ENCODE measurements at regions not wholly inside any gene's neighbourhood (a gene's known extent, or its start where the extent isn't known, plus 50 kb on each side); places are given as distances from the start of the nearest gene placed in this dataset.
A peak's percentile ranks its signal among the peaks of the same experiment; 100 is the strongest.
"Not testable (repeated sequence)": the region's sequence is repeated elsewhere in the genome, so short reads cannot be mapped to it uniquely, and the experiment has no call there.

DNA sequence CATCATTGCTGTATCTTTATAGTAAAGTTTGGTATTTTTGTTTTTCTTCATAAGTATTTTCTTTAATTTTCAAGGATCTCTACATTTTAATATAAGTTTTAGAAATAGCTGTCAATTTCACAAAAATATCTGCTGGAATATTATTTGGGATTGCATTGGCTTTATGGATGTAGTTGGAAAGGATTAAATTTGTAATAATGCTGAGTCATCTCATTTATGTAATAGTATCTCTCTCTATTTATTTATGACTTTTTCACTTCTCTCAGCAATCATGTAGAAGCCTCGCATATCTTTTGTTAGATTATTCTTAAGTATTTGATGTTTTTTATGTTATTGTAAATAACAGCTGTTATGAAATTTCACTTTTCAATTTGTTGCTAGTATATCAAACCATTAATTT, 223.1 kb upstream of the POGK start:
- DNase-seq (ENCODE audit: low read depth) = no peak

DNA sequence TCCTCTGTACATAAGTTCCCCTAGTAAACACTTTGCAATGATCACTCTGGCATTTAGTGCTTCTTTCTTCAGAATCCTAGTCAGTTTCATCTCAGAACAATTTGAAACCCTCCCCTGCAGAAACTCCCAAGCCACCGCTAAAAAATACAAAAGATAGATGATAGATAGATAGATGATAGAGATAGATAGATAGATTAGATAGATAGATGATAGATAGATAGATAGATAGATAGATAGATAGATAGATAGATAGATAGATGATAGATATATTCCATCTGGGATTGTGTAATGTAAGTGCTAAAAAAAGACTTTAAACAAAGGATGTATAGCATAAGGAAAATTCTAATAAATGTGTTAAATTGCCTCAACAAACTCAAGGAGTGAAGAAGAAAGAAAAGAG, 212.6 kb upstream of the POGK start:
- no peak for DNase-seq (ENCODE audit: low read depth)

DNA sequence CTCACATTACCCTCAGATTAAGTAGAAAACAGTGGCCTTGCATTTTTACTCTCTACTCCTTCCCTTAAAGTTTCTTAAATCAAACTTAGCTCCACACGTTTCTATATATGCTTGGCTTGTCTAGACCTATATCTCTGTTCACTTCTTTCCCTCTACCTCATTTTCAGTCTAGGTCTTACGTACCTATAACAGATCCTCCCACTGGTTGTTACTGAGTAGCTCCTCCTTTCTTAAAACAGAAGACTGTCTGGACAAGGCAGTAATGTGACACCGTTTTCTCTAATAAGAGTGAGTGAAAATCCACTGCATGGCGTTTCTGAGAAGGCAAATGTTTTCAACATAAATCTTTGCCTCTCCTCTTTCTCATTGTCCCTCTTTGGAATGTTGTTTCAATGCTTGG, 211.7 kb upstream of the POGK start:
- no peak for DNase-seq (ENCODE audit: low read depth)

DNA sequence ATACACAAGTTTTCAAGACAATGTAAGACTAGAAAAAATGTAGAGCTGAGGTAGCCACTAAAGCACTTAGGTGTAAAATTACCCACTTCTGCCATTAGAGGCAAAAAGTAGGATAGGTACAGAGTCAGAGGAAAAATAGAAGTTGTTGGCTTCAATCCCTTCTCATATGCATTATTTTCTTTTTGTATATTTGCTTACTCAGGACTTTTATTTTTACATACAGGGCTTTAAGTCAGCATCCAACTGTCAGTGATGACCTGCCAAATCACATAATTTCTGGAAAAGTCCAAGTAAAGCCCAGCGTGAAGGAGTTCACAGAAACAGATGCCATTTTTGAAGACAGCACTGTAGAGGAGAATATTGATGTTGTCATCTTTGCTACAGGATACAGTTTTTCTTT, 211.0 kb upstream of the POGK start:
- DNase-seq (ENCODE audit: low read depth) = no peak

DNA sequence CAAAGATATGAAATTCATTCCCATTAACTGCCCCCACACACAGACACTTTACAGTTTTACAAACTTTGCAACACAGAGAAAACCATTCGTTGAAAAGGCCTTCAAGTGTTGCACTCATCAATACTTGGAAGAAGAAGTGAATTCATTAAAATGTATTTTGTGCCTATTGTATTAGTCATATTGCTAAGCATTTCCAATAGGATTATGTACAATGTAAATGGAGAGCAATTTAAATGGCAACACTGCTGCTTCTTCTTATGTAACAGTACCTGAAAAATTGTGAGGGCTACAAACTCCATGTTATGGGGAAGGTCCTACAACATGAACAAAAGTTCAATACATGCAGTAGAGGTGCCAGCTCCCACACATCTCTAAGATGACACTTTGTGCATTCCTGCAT, 209.3 kb upstream of the POGK start:
- no peak for DNase-seq (ENCODE audit: low read depth)

DNA sequence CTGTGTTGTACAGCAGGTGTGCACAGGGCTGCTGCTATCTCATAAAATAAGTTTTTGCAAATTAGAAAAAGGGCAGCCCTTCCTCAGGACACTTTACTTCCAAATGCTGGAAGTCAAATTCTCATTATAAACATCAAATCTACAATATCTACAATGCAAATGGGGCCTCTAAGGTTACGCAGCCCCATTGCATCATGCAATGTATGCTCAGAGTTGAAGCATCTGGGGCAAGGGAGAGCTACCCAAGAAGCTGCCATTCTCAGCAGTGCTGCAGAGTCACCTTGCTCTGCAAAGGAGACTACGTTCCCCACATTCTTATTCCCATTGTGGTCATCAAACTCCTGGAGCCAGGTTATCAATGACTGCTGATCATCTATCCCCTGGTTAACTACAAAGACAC, 208.9 kb upstream of the POGK start:
- no peak for DNase-seq (ENCODE audit: low read depth)

DNA sequence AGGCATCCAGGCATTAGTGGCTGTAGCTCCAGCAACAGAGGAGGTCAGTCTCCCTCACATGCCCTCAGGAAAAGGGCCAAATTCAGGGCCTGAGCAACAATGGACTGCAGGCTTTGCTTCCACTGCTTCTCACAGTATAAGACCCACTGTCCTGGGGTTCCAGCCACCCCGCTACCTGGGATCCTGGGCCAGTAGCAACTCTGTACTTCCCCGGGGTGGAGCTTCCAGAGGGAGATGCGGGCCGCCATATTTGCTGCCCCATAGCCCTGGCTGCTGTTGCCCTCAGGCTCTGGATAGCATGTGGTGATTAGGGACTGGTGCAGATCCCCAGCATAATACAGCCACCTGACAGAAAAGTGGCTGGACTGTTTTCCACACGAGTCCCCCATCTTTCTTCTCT, 201.1 kb upstream of the POGK start:
- DNase-seq (ENCODE audit: low read depth) = no peak

DNA sequence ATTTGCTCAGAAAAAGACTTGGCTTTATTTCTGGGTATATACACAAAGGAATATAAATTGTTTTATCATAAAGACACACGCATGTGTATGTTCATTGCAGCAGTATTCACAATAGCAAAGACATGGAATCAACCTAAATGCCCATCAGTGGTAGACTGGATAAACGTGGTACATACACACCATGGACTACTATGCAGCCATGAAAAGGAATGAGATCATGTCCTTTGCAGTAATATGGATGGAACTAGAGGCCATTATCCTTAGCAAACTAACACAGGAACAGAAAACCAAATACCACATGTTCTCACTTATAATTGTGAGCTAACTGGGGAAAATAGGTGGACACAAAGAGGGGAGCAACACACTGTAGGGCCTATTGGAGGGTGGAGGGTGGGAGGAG, 182.0 kb upstream of the POGK start:
- DNase-seq (ENCODE audit: low read depth) = not testable (repeated sequence)

DNA sequence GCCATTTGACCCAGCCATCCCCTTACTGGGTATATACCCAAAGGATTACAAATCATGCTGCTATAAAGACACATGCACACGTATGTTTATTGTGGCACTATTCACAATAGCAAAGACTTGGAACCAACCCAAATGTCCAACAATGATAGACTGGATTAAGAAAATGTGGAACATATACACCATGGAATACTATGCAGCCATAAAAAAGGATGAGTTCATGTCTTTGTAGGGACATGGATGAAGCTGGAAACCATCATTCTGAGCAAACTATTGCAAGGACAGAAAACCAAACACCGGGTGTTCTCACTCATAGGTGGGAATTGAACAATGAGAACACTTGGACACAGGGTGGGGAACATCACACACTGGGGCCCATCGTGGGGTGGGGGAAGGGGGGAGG, 172.5 kb upstream of the POGK start:
- not testable (repeated sequence) for DNase-seq (ENCODE audit: low read depth)

DNA sequence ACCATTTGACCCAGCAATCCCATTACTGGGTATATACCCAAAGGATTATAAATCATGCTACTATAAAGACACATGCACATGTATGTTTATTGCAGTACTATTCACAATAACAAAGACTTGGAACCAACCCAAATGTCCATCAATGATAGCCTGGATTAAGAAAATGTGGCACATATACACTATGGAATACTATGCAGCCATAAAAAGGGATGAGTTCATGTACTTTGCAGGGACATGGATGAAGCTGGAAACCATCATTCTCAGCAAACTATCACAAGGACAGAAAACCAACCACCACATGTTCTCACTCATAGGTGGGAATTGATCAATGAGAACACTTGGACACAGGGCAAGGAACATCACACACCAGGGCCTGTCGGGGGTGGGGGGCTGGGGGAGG, 171.7 kb upstream of the POGK start:
- DNase-seq (ENCODE audit: low read depth) = not testable (repeated sequence)

DNA sequence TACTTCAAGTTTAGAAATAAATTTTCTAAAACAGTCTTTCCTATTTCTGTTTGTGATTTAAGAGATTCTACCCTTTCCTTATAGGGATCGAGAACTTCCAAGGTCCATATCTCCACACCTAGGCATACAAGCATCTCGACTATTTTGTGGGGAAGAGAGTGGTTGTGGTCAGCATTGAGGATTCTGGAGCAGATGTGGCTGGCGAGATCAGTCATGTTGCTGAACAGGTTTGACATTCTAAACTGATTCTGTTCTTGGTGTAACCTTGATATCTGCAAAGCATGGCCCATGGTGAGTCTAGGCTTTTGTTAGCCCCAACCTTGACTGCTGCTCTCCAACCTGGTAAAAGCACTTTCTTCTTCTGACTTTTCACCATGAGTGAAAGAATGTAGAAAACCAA, 167.6 kb upstream of the POGK start:
- DNase-seq (ENCODE audit: low read depth) = no peak

DNA sequence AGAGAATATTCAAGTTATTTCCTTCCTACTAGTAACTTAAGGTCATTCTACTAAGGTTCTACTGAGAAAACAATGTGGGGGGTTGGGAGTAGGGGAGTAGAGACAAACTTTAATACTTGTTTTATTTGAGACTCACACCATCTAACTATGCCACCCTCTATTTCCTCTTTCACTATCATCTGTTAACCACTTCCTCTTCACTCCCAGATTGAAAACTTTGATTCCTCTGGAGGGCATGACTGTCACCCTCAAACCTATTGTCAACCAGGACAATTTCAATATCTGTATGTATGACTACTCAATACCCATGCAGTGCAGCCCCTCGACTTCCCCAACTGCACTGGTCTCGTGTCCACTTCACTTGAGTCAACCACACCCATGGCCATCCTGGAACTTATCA, 165.6 kb upstream of the POGK start:
- DNase-seq (ENCODE audit: low read depth) = no peak

DNA sequence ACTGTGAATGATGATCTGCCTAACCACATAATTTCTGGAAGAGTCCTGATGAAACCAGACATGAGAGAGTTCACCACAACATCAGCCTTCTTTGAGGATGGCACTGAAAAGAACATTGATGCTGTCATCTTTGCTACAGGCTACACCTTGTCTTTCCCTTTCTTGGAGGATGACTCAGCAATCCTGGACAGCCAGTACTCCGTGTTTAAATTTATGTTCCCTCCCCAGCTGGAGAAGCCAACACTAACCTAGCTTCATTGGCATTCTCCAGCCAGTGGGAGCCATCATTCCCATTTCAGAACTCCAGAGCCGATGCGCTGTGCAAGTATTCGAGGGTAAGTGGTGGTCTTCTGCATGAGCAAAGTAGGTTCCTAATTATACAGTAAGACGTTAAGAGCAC, 164.1 kb upstream of the POGK start:
- DNase-seq (ENCODE audit: low read depth) = no peak

DNA sequence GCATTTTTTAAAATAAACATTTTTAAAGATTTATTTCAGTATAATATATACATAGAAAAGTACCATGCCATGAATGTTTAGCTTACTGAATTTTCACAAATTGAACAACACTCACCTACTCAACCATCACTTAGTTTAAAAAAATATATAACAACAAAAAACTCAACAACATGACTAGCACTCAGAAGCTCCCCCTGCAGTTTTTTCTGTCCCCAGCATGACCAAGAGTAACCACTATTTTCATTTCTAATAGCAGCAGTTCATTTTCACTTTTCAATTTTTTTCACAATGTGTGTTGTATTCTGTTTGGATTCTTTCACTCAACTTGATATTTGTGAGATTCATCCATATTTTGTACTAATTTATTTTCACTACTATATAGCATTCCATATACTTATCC, 162.3 kb upstream of the POGK start:
- DNase-seq (ENCODE audit: low read depth) = no peak

DNA sequence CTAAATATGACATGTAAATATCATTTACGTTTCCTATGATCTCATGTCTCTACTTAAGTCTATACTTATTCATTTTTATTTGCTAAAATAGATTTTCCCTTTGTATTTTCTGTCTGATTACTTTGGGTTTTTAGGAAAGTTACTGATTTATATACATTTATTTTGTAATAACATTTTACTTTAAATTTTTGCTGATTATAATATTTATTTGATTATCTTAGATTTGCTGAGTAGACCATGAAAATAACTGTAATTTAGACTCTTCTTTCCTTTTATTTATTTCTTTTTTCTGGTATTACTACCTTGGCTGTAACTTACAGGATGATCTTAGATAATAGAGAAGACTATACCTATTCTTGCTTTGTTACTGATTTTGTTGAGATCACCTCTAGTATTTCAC, 159.9 kb upstream of the POGK start:
- no peak for DNase-seq (ENCODE audit: low read depth)

DNA sequence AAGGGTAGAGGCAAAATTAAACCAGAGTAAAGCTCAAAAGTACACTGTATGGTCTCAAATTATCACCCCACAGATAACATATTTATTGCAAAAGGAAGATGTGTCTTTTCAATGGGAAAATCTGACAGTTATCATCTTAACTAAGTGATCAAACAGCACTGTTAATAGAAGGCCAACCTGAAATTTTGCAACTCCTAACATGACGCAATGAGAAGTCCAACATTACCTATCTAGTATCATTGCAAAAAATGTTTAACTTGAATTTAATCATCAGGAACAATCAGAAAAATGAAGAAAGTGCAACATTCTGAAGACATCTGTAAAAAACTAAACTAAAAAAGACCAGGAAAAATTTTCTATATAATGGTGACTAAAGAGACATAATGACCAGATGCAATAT, 156.7 kb upstream of the POGK start:
- no peak for DNase-seq (ENCODE audit: low read depth)

DNA sequence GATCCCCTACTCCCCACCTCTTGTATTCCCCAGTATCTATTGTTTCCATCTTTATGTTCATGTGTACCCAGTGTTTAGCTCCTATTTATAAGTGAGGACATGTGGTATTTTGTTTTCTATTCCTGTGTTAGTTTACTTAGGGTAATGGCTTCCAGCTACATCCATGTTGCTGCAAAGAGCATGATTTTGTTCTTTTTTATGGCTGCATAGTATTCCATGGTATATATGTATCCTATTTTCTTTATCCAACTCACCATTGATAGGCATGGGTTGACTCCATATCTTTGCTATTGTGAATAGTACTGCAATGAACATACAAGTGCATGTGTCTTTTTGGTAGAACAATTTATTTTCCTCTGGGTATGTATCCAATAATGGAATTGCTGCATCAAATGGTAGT, 154.6 kb upstream of the POGK start:
- not testable (repeated sequence) for DNase-seq (ENCODE audit: low read depth)

DNA sequence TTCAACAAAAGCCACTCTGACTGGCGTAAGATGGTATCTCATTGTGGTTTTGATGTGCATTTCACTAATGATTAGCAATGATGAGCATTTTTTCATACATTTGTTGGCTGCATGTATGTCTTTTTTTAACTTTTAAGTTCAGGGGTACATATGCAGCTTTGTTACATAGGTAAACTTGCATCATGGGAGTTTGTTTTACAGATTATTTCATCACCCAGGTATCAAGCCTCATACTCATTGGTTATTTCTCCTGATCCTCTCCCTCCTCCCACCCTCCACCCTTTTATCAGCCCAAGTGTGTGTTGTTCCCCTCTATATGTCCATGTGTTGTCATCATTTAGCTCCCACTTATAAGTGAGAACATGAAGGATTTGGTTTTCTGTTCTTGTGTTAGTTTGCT, 154.1 kb upstream of the POGK start:
- DNase-seq (ENCODE audit: low read depth) = no peak

DNA sequence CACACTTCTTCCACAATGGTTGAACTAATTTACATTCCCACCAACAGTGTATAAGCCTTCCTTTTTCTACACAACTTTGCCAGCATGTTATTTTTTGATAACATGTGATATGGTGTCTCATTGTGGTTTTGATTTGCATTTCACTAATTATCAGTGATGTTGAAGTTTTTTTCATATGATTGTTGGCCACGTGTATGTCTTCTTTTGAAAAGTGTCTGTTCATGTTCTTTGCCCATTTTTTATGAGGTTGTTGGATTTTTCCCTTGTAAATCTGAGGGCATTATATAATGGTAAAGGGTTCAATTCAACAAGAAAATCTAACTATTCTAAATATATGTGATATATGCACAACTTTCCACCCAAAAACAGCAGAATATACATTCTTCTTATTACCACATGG, 153.4 kb upstream of the POGK start:
- DNase-seq (ENCODE audit: low read depth) = not testable (repeated sequence)

DNA sequence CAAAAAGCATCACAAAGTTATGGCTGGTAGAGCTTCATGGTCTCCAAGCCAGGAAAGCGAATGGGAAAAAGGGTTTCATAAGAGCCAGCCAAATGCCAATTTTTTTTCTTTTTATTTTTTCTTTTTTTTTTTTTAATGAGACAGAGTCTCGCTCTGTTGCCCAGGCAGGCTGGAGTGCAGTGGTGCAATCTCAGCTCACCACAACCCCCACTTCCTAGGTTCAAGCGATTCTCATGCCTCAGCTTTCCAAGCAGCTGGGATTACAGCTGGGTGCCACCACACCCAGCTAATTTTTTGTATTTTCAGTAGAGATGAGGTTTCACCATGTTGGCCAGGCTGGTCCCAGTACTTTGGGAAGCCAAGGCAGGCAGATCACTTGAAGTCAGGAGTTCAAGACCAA, 148.7 kb upstream of the POGK start:
- not testable (repeated sequence) for DNase-seq (ENCODE audit: low read depth)

DNA sequence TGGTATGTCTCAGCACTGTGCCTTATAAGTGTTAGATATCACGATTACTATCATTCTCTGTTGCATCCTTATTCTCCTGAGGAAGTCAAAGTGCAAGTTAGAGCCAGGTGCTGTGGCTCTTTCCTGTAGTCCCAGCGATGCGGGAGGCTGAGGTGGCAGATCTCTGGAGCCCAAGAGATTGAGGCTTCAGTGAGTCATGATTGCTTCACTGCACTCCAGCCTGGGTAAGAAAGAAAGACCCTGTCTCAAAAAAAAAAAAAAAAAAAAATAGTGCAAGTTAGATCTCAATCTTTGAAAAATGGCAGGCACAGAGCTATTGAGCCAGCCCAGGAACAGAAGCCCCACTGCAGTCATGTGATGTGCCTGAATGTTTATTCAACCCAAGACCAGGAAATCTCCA, 147.8 kb upstream of the POGK start:
- DNase-seq (ENCODE audit: low read depth) = no peak

DNA sequence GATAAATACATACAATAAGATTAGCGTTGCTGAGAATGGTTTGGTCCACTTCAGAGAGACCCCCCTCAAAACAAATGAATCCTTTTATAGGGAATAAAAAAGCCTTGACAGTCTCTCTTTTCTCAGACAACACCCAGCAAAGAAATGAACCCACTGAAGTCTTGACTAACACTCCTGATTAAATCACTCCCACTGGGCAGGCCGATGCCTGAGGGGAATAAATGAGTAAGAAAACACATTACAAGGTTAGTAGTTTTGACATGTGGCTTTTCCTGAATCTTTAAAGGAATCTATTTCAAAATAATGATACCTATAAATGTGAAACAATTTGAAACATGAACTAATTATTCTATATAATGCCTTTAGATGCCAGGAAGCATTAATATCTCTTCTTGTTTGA, 146.9 kb upstream of the POGK start:
- peak; percentile 6 for DNase-seq (ENCODE audit: low read depth)

DNA sequence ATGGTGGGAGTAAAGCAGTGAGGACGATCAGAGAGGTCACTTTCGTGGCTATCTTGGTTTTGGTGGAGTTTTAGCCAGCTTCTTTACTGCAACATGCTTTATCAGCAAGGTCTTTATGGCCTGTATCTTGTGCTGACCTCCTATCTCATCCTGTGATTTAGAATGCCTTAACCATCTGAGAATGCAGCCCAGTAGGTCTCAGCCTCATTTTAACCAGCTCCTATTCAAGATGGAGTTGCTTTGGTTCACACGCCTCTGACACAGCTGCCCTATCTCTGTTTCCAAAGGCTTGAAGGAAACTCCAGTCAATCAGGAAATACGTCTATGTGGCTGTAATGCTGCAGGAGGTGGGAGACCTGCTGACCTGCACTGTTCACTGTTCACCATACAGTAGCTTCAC, 146.1 kb upstream of the POGK start:
- no peak for DNase-seq (ENCODE audit: low read depth)

DNA sequence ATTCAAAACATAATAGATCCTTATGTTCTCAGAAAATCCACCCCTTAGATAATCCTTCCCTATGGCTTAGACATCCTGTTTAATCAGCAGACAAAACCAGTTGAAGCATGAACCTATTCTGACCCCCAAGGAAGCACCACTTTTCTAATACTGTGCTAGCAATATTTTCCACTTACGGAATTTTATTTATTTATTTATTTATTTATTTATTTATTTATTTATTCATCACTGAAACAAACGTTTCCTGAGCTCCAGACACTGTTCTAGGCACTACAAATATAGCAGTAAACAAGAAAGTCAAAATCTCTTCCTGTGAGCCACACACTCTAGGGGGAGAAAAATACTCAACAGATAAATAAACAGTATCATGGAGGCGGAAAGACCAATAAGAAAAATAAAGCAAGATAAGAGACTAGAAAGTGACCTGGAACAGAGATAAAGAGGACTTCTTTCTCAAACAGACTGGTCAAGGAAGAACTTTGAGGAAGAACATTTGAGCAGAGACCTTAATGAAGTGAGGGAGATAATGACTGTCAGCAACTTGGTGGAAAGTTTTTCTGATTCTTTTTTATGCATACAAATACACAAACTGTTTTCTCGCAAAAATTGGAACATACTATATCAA, 145.5 kb upstream of the POGK start:
- DNase-seq (ENCODE audit: low read depth) = no peak

DNA sequence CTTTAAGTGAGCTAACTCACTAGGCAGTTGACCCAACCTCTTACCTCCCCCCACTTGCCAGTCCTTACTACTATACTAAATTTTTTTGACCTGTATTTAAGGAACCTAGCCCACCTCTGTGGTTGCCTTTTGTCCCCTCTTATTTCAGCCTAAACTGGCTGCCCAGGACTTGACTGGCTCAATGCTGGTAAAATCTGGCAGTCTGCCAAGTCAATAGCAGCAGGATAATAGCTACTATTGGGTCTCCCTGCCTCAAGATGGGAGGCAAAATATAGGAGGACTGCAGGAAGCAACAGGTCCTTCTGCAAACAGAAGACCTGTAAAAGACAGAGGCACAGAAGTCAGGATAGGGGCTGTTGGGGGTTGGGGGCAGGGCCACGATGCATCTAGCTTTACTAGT, 144.2 kb upstream of the POGK start:
- DNase-seq (ENCODE audit: low read depth) = no peak

All from RPMI7951 (cell line).